Left lung (tissue), 4 donors: ENCODE measurements at regions not wholly inside any gene's neighbourhood (a gene's known extent, or its start where the extent isn't known, plus 50 kb on each side); places are given as distances from the start of the nearest gene placed in this dataset.
"Not testable (repeated sequence)": the region's sequence is repeated elsewhere in the genome, so short reads cannot be mapped to it uniquely, and the experiment has no call there.

Experiments used
- ATAC-seq: fragments of 200-7000 bp; cut with Tn5 transposase; one replicate; pipeline ENCODE4 v1.9.1; 2020; ENCODE audit warnings: moderate library complexity
- DNase-seq, 4 donors: peaks; one replicate each; pipeline ENCODE4 v3.0.0-alpha.2; 2013 to 2020
- H3K27ac ChIP-seq, 2 donors: fragments of 200-600 bp; sonication (generic) in 1 of 2; one replicate each; pipeline versions ENCODE4 v1.5.0 to v1.8.0; 2020 to 2021
- H3K27me3 ChIP-seq, 2 donors: fragments of 200-600 bp; sonication (generic) in 1 of 2; one replicate each; pipeline versions ENCODE4 v1.5.0 to v1.8.0; 2020 to 2021
- H3K36me3 ChIP-seq, 2 donors: fragments of 200-600 bp; sonication (generic) in 1 of 2; one replicate each; pipeline versions ENCODE4 v1.5.0 to v1.8.0; 2020 to 2021
- H3K4me1 ChIP-seq, 2 donors: fragments of 200-600 bp; one replicate each; pipeline ENCODE4 v1.8.0; 2021
- H3K4me3 ChIP-seq, 2 donors: fragments of 200-600 bp; sonication (generic) in 1 of 2; one replicate each; pipeline versions ENCODE4 v1.5.0 to v1.8.0; 2020 to 2021; ENCODE audit warnings: mild to moderate bottlenecking in 1 of 2
- H3K9me3 ChIP-seq, 2 donors: fragments of 200-600 bp; sonication (generic) in 1 of 2; one replicate each; pipeline versions ENCODE4 v1.5.0 to v1.8.0; 2020 to 2021
- intact Hi-C, 2 donors: fragments of 100-400 bp; cut with DNase I; formaldehyde crosslinking; loops; one replicate each; pipeline versions ENCODE4 v1.11.2 to v1.14.2; 2022
- TF ChIP-seq, protein P1 (sequence below), 2 donors: fragments of 200-600 bp; sonication (generic) in 1 of 2; IDR thresholded peaks; one replicate each; pipeline versions ENCODE4 v1.5.0 to v1.8.0; 2021; ENCODE audit warnings: antibody characterized with exemption in 2 of 2
- donor health status: DM: no; HTN: yes; CAD: no.
- donor health status: DM: no; HTN: no; CAD: no.

DNA sequence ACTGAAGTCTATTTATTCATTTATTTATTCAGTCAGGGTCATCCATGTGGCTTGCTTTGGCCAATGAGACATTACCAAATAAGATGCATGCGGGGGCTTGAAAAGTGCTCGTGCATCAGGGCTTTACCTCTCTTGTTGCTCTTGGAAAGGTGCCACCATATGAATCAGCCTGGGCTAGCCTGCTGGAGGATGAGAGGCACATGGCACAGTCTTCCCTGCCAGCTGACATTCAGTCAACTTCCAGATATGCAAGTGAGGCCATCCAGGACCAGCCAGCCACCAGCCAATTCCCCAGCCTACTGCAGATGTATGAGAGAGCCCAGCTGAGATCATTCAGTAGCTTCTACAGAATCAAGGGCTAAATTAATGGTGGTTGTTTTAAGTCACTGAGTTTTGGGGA, 105.2 kb upstream of the RPH3A start:
- Histone ChIP-seq H3K27me3 (peaks cover 0 to 12% of the 10 kb centered on the region in 2 donors), H3K9me3 (no peaks in the 10 kb centered on the region), H3K4me1 (no peaks in the 10 kb centered on the region), H3K36me3 (no peaks in the 10 kb centered on the region), H3K27ac (no peak overlapping the region), H3K4me3 (no peak overlapping the region)
- no peak for ATAC-seq
- DNase-seq: no peak
- TF ChIP-seq, protein P1, sequence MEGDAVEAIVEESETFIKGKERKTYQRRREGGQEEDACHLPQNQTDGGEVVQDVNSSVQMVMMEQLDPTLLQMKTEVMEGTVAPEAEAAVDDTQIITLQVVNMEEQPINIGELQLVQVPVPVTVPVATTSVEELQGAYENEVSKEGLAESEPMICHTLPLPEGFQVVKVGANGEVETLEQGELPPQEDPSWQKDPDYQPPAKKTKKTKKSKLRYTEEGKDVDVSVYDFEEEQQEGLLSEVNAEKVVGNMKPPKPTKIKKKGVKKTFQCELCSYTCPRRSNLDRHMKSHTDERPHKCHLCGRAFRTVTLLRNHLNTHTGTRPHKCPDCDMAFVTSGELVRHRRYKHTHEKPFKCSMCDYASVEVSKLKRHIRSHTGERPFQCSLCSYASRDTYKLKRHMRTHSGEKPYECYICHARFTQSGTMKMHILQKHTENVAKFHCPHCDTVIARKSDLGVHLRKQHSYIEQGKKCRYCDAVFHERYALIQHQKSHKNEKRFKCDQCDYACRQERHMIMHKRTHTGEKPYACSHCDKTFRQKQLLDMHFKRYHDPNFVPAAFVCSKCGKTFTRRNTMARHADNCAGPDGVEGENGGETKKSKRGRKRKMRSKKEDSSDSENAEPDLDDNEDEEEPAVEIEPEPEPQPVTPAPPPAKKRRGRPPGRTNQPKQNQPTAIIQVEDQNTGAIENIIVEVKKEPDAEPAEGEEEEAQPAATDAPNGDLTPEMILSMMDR (IDR thresholded peaks at IDR 0.05): no peak
- intact Hi-C loops: no loop called here

DNA sequence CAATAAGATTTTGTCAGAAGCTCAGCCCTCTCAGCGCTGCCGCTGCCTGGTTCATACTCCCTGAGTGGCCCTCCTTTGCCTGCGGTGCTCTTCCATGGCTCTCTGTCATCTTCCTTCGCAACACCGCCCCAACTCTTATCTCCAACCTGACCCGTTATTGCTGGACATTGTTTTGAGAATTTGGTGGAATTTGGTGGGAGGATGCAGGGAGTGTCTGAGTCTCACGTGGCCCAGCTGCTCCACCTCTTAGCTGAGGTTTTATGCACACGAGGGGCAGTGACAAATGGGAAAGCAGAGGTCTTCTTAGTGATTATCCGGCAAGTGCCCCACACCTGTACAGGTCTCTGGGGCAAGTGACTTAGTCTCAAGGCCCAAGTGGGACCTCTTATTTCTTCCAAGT, 97.5 kb upstream of the RPH3A start:
- Histone ChIP-seq H3K27me3 (no peaks in the 10 kb centered on the region), H3K4me3 (no peak overlapping the region), H3K27ac (no peak overlapping the region), H3K36me3 (no peaks in the 10 kb centered on the region), H3K4me1 (no peaks in the 10 kb centered on the region), H3K9me3 (no peaks in the 10 kb centered on the region)
- DNase-seq: no peak
- ATAC-seq: no peak
- TF ChIP-seq, protein P1 (IDR thresholded peaks at IDR 0.05): no peak
- intact Hi-C loops: no loop called here

DNA sequence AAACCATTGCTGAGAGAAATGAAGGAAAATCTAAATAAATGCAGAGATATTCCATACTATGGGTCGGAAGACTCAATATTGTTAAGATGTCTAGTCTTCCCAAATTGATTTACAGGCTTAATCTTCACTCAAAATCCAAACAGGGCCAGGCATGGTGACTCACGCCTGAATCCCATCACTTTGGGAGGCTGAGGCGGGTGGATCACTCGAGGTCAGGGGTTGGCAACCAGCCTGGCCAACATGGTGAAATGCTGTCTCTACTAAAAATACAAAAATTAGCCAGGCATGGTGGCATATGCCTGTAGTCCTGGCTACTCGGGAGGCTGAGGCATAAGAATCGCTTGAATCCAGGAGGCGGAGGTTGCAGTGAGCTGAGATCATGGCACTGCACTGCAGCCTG, 94.1 kb upstream of the RPH3A start:
- intact Hi-C loops, H3K36me3 ChIP-seq, DNase-seq, H3K4me1 ChIP-seq, ATAC-seq, H3K27ac ChIP-seq, H3K4me3 ChIP-seq, H3K9me3 ChIP-seq, H3K27me3 ChIP-seq: not testable (repeated sequence)

DNA sequence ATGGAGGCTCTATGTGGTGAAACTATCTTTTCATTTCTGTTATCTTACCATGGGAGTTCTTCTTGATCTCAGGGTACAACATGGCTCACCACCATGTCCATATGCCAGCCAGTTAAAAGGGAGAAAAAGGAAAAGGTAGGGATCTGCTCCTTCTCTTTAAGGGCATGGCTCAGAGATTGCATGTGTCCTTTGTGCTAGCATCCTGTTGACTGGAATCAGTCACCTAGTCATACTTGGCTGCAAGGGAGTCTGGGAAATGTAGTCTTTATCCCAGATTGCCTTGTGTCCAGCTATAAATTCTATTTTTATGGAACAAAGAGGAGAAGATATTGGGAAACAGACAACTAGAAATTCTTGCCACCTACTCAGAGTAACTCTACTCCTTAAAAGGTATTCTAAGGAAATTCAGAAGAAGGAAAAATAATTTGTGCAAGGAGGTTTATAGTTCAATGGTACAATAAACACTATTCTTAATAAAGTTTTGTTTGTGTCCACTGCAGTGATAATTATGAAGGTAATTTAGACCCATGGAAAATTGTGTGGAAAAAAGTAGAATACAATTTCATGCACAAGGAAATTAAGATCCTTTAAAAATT, 86.4 kb upstream of the RPH3A start:
- no peaks in the 10 kb centered on the region for H3K36me3 ChIP-seq
- H3K9me3 ChIP-seq: no peaks in the 10 kb centered on the region
- H3K27me3 ChIP-seq: no peaks in the 10 kb centered on the region
- H3K27ac ChIP-seq: no peak overlapping the region
- TF ChIP-seq, protein P1 (IDR thresholded peaks at IDR 0.05): no peak
- intact Hi-C loops: no loop called here
- no peaks in the 10 kb centered on the region for H3K4me1 ChIP-seq
- H3K4me3 ChIP-seq: no peak overlapping the region
- no peak for DNase-seq
- ATAC-seq: no peak

DNA sequence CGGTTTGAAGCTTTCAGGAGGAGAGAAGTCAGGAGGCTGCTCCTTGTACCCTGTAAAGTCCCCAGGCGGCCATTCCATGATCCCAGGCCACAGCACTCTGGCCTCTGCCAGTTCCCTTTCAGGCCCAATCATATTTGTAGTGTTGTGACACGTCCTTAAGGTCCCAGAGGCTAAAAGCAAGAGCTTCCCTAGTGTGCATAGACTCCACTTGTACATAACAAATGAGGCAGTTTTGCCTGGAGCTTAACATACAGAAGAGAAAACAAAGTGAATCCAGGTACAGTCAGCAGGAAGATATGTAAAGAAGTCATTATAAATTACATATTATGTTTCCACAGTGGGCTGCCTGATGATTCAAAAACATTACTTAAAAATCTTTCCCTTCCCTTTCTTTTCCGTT, 81.1 kb upstream of the RPH3A start:
- DNase-seq (no peak), ATAC-seq (no peak)
- Histone ChIP-seq H3K27me3 (no peaks in the 10 kb centered on the region), H3K27ac (no peak overlapping the region), H3K9me3 (no peaks in the 10 kb centered on the region), H3K4me1 (no peaks in the 10 kb centered on the region), H3K36me3 (no peaks in the 10 kb centered on the region), H3K4me3 (no peak overlapping the region)
- TF ChIP-seq, protein P1 (IDR thresholded peaks at IDR 0.05): no peak
- intact Hi-C loops: no loop called here

DNA sequence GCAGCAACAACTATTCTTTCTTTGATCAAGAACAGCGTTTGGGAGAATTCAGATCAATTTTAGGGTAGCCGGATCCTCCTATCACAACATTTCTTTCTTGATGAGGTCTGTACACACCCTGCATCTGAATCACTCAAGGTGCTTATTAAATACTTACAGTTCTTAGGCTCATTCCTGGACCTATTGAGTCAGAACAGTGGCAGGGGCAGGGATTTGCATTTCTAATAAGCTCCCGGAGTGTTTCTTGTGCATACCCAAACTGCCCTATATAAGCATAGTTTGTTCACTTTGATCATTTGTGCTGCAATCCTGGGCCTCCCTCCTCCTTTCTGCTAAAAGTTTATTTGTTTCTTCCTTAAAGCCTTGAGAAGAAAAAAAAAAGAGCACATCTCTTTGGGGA, 80.5 kb upstream of the RPH3A start:
- intact Hi-C loops: no loop called here

More for the DNA sequence above, 80.5 kb upstream of the RPH3A start:
- H3K4me1 ChIP-seq: no peaks in the 10 kb centered on the region
- no peak overlapping the region for H3K27ac ChIP-seq
- DNase-seq (no peak), ATAC-seq (no peak)
- no peak overlapping the region for H3K4me3 ChIP-seq
- H3K27me3 ChIP-seq: no peaks in the 10 kb centered on the region
- H3K9me3 ChIP-seq: no peaks in the 10 kb centered on the region
- TF ChIP-seq, protein P1 (IDR thresholded peaks at IDR 0.05): no peak
- no peaks in the 10 kb centered on the region for H3K36me3 ChIP-seq
